Aorta (tissue), 5 donors: ENCODE measurements at regions not wholly inside any gene's neighbourhood (a gene's known extent, or its start where the extent isn't known, plus 50 kb on each side); places are given as distances from the start of the nearest gene placed in this dataset.

ENCODE experiments used
- ATAC-seq: fragments of 200-7000 bp; cut with Tn5 transposase; one replicate; pipeline ENCODE4 v1.9.1; 2022; ENCODE audit warnings: moderate library complexity; ENCODE audit not compliant: low FRiP score
- DNase-seq, 2 donors: peaks; one replicate each; pipeline ENCODE4 v3.0.0-alpha.2; 2020
- H3K27ac ChIP-seq, 2 donors: one replicate each; pipeline ENCODE4 v1.5.1; 2013; ENCODE audit warnings: low read length in 2 of 2, mild to moderate bottlenecking in 2 of 2, moderate library complexity in 2 of 2, control low read depth in 1 of 2, inconsistent platforms in 1 of 2, low read depth in 1 of 2
- H3K27me3 ChIP-seq, 2 donors: one replicate each; pipeline ENCODE4 v1.6.1; 2013; ENCODE audit warnings: control low read depth in 1 of 2, low read length in 1 of 2, mild to moderate bottlenecking in 1 of 2, moderate library complexity in 1 of 2; ENCODE audit not compliant: insufficient read depth in 2 of 2, control insufficient read depth in 1 of 2
- H3K36me3 ChIP-seq, 2 donors: one replicate each; pipeline ENCODE4 v1.6.1; 2013; ENCODE audit warnings: control low read depth in 1 of 2, low read length in 1 of 2, mild to moderate bottlenecking in 1 of 2; ENCODE audit not compliant: insufficient read depth in 2 of 2, control insufficient read depth in 1 of 2
- H3K4me1 ChIP-seq, 2 donors: one replicate each; pipeline ENCODE4 v1.6.1; 2013; ENCODE audit warnings: low read length in 2 of 2, control low read depth in 1 of 2, mild to moderate bottlenecking in 1 of 2, moderate library complexity in 1 of 2; ENCODE audit not compliant: insufficient read depth in 2 of 2, control insufficient read depth in 1 of 2
- H3K4me3 ChIP-seq, 2 donors: one replicate each; pipeline ENCODE4 v1.5.1; 2013; ENCODE audit warnings: low read length in 2 of 2, control low read depth in 1 of 2, mild to moderate bottlenecking in 1 of 2
- H3K9me3 ChIP-seq: one replicate; pipeline ENCODE4 v1.6.1; 2013; ENCODE audit warnings: mild to moderate bottlenecking, low read length; ENCODE audit not compliant: control insufficient read depth
- WGBS, 2 donors: extraction: QIAGEN DNeasy Blood & Tissue Kit; methylation state at CpG; one replicate each; pipeline ENCODE4 v1.1.7; 2013; 5-methylcytosine and 5-hydroxymethylcytosine counted together
- intact Hi-C, 2 donors: fragments of 100-400 bp; cut with DNase I; formaldehyde crosslinking; loops; one replicate each; pipeline versions ENCODE4 v1.14.2 to v1.15.0; 2022
- donor health status: healthy with polysubstance abuse.
- donor health status: Bipolar disorder and iron deficiency.
- donor health status: DM: no; HTN: no; CAD: no.
- donor health status: DM: no; HTN: no; CAD: no.
- donor health status: DM: yes; HTN: yes; CAD: no.

DNA sequence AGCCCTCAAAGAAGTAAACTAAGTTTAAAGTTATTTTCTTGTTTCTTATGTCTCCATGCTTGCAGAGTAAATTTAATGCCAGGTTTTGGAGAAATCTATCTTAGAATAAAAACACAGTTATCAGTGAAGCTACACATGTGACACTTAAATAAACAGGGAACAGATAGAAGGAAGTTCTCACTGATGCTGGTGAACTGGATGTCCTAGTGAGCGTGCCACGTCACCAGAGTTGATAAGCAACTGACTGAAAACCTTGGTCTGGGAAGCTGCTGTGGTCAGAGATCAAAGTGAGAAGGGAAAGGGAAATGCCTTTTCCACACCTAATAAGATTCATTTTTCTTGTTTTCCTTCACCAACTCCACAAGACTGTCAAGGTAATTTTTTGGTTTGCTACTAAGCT is 74.8 kb upstream of the PCED1B start:
- WGBS, 2 donors: 44 to 54% methylated on average over 2 of the region's 2 CpGs
- Histone ChIP-seq H3K27ac (no peak overlapping the region), H3K4me1 (no peaks in the 10 kb centered on the region), H3K27me3 (no peaks in the 10 kb centered on the region), H3K9me3 (no peaks in the 10 kb centered on the region), H3K4me3 (no peak overlapping the region), H3K36me3 (no peaks in the 10 kb centered on the region)
- DNase-seq (no peak), ATAC-seq (no peak)
- intact Hi-C loops: no loop called here

DNA sequence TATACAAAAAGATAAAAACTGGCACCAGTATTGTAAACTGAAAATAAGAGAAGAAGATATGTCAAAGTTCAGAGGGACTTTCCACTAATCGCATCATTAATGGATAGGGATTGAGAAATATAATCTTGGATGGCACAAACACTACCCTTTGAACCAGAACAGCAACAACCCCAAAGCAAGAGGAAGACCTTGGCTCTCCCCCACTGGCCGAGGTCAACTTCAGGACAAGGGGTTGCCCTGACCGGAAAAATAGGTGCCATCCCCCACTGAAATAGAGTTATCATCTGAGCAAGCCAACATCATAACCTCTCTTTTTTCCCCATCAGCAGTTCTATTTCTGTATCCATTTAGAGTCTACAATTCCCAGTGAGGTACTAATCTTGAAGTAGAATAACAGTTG is 72.4 kb upstream of the PCED1B start:
- ATAC-seq: no peak

DNA sequence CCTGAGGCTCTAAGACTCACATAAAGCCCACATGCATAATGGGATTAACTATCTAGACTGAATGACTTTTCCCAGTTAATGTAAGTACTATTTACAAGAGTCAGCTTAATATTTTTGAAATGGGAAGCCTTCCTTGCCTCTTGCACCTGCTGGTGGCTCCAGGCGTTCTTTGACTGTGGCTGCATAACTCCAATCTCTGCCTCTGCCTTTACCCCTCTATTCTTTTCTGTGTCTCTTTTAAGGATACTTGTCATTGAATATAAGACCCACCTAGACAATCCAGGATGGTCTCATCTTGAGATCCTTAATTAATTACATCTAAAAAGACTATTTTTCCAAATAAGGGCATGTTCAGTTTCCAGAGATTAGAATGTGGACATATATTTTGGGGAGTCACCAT is 66.9 kb upstream of the PCED1B start:
- H3K36me3 ChIP-seq: no peaks in the 10 kb centered on the region
- ATAC-seq (no peak), DNase-seq (no peak)
- no peaks in the 10 kb centered on the region for H3K4me1 ChIP-seq
- intact Hi-C loops: no loop called here
- H3K27me3 ChIP-seq: no peaks in the 10 kb centered on the region
- H3K4me3 ChIP-seq: no peak overlapping the region
- 91 to 93% methylated on average over 1 of the region's 1 CpG for WGBS, 2 donors
- no peaks in the 10 kb centered on the region for H3K9me3 ChIP-seq
- H3K27ac ChIP-seq: no peak overlapping the region

More for the DNA sequence above, 72.4 kb upstream of the PCED1B start:
- WGBS, 2 donors: 88% methylated on average over 3 of the region's 3 CpGs
- Histone ChIP-seq H3K9me3 (no peaks in the 10 kb centered on the region), H3K4me1 (no peaks in the 10 kb centered on the region), H3K27me3 (no peaks in the 10 kb centered on the region), H3K27ac (no peak overlapping the region), H3K4me3 (no peak overlapping the region), H3K36me3 (no peaks in the 10 kb centered on the region)
- no peak for DNase-seq
- intact Hi-C loops: no loop called here

DNA sequence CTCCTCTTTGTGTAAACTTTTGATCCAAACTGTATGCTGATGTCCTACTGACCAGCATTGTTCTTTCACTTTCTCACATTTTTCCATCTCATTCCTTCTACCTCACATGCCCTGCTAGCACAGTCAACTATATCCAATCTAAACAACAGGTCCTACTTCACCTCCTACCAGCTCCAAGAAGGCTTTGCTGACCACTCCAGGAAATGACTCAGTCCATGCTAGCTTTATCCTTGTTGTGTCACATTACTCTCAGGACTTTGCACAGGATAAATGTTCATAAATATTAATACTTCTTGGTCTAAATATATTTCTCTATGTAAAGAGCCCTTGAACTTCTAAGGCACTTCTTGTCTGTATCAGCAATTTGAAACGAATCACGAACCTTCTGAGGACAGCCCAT is 64.9 kb upstream of the PCED1B start:
- ATAC-seq: no peak
- intact Hi-C loops: no loop called here
- Histone ChIP-seq H3K27ac (no peak overlapping the region), H3K4me1 (no peaks in the 10 kb centered on the region), H3K27me3 (no peaks in the 10 kb centered on the region), H3K9me3 (no peaks in the 10 kb centered on the region), H3K36me3 (no peaks in the 10 kb centered on the region), H3K4me3 (no peak overlapping the region)
- DNase-seq: no peak
- WGBS, 2 donors: 42 to 66% methylated on average over 2 of the region's 2 CpGs

DNA sequence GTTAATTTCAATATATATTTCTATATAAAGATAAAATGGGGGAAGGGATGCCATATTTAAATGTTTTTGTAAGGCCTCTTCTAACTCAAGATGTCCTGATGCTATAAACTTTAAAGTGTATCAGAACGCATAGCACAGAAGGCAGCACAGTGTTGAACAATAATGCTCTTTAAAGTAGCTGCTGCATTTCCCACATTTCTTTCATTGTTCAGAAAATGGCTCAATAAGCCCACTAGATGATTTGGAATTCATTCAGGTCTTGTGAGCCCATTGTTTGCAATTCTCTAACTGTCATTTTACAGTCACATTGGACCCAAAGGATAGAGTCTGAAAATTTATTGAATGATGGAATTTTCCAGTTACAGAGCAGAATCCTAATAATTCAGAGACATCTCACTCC is 64.0 kb upstream of the PCED1B start:
- Histone ChIP-seq H3K9me3 (no peaks in the 10 kb centered on the region), H3K36me3 (no peaks in the 10 kb centered on the region)

DNA sequence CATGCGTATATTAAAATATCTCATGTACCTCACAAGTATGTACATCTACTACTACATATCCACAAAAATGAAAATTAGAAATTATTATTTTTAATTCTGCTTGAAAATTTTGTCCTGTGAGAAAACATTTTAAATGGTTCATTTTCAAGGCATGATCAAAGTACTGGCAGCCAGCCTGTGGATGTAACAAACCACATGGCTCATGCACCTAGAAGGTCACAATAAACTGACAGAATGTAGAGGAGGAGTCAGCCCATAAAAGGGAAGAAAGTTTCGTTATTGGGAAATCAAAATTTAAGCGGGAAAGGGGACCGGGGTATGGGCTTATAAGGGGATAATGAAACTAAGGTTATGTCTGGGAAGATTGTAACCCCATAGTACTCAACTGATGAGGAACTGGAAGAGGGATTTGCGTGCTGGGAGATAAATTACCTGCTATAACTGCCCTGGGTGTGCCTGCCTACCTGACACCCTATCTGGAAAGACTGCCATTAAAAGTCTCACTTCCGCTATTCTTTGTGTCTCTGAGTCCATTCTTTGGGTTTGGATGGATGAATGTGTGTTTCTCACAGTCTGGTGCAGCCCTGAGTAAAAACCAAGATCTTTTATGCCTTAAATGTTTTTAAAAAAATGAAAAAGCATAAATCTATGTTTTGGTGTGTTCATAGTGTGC is 62.2 kb upstream of the PCED1B start:
- Histone ChIP-seq H3K36me3 (no peaks in the 10 kb centered on the region), H3K9me3 (no peaks in the 10 kb centered on the region), H3K27ac (no peak overlapping the region), H3K4me3 (no peak overlapping the region), H3K27me3 (no peaks in the 10 kb centered on the region), H3K4me1 (no peaks in the 10 kb centered on the region)
- WGBS, 2 donors: 91 to 92% methylated on average over 6 of the region's 6 CpGs
- no peak for DNase-seq
- no peak for ATAC-seq
- intact Hi-C loops: no loop called here

More for the DNA sequence above, 64.0 kb upstream of the PCED1B start:
- Histone ChIP-seq H3K27me3 (no peaks in the 10 kb centered on the region), H3K4me1 (no peaks in the 10 kb centered on the region), H3K27ac (no peak overlapping the region), H3K4me3 (no peak overlapping the region)
- intact Hi-C loops: no loop called here
- 90 to 98% methylated on average over 1 of the region's 1 CpG for WGBS, 2 donors
- DNase-seq (no peak), ATAC-seq (no peak)

DNA sequence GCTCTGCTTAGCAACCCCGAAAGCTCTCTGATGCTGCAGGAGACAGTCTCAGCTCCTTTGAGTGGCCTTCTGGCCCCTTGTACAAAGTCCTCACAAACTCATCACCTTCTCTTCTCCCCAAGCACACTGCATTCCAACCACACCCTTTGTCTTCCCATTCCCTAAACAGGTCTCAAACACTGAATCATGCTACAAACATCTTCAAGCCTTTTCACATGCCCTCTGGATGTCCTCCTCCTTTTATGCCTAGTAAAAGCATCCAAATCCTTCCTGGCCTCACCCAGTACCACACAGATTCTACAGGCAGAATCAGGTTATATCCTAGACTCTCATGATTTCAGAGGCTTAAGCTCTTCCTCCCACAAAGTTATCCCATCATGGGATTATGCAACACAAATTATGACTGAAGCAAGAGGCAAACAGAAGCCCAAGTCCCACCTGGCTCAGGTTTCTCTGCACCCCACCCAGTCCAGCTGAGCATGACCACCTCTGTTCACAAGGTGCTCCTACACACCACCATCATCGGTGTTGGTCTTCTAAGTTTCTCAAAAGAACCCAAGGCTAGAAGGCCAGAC is 61.4 kb upstream of the PCED1B start:
- ATAC-seq (no peak), DNase-seq (no peak)
- H3K27me3 ChIP-seq: no peaks in the 10 kb centered on the region
- H3K4me1 ChIP-seq: no peaks in the 10 kb centered on the region
- H3K36me3 ChIP-seq: no peaks in the 10 kb centered on the region
- no peak overlapping the region for H3K4me3 ChIP-seq
- no peak overlapping the region for H3K27ac ChIP-seq
- H3K9me3 ChIP-seq: no peaks in the 10 kb centered on the region
- intact Hi-C loops: no loop called here
- 89 to 95% methylated on average over 2 of the region's 2 CpGs for WGBS, 2 donors

DNA sequence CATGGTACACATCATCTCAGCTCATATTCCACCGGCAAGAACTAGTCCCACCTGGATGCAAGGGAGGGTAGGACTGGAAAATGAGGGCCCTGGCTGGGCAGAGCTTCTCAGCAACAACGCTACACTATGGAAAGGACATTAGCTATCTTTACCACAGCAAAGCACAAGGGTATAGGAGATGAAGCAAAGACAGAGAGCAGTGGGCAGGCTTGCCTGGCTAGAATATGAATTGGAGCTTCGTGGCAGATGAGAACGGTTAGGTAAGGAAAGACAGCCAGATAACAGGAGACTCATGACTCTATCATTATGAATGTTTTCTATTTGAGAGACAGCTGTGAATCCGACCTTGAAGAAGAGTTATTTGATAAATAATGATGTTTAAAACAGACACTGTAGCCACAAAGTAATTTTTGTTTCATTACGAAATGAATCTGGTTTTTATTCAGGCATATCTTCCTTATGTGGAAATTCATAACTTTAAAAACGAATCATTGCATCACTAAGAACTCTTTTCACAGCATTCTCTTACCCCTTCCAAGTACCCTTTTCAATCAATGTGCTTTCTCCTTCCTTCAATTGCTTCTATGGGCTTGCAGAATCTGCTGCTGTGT is 59.1 kb upstream of the PCED1B start:
- Histone ChIP-seq H3K4me3 (no peak overlapping the region), H3K9me3 (no peaks in the 10 kb centered on the region), H3K27me3 (no peaks in the 10 kb centered on the region), H3K36me3 (no peaks in the 10 kb centered on the region), H3K4me1 (no peaks in the 10 kb centered on the region), H3K27ac (no peak overlapping the region)
- ATAC-seq: no peak
- intact Hi-C loops: loop anchor here (5.0 kb wide), 1 partner anchor 343 kb away; no protein-coding TSS in a partner anchor
- 73 to 76% methylated on average over 7 of the region's 7 CpGs for WGBS, 2 donors
- no peak for DNase-seq

DNA sequence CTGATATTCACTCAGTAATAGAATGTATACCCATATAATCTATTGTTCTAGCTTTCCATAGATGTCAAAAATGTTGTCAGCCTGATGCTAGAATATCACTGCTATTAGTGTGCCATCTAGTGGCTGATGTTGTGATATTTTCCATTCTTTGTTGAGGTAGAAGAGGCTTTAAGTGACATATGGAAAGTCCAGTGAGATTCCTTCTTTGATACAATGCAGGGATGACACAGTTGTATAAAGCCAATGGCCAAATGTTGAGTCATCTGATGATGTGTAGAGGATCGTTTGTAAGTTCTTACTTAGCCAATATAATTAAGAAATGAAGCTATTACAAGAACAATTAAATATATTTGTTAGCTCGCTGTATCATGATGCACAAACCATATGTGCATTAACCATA is 58.1 kb upstream of the PCED1B start:
- WGBS, 2 donors: 50 to 52% methylated on average over 2 of the region's 2 CpGs
- H3K27ac ChIP-seq: no peak overlapping the region
- H3K36me3 ChIP-seq: no peaks in the 10 kb centered on the region
- intact Hi-C loops: loop anchor here (5.0 kb wide), 1 partner anchor 344 kb away; no protein-coding TSS in a partner anchor
- DNase-seq (no peak), ATAC-seq (no peak)
- no peak overlapping the region for H3K4me3 ChIP-seq
- no peaks in the 10 kb centered on the region for H3K9me3 ChIP-seq
- no peaks in the 10 kb centered on the region for H3K27me3 ChIP-seq
- H3K4me1 ChIP-seq: no peaks in the 10 kb centered on the region
